ENCODE measurements at regions not wholly inside any gene's neighbourhood (a gene's known extent, or its start where the extent isn't known, plus 50 kb on each side); places are given as distances from the start of the nearest gene placed in this dataset.

DNA sequence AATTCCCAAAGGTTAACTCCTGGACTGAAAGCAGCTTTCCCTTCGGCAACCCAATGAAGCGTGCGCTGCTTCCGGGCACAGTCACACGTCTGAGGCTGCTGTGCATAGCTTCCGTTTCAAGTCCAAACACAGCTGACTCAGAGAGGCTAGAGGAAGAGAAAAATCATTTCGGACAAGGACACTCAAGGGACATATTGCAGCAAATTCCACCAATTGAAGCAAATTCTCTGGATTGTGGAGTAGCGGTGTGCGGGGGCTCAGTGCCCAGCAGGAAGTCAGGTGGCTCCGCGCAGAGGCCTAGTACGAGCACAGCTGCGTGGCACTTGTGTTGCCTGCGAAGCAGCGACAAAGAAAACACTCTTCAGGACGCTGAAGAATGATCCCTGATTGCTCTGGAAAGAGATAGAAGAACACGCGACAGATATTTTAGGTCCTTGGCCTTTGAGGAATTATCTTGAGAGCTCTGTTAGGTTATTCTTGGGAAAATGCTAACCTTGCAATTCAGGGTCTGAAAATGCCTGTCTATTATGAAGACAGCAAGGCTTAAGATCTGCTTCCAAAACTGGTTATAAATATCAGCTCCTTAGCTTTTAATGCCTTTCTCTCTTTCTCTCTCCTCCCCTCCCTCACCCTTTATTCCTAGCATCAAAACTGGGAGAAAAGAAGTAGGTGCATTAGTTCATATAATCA, 352.6 kb upstream of the DLGAP1 start:
- TF ChIP-seq, protein P1, sequence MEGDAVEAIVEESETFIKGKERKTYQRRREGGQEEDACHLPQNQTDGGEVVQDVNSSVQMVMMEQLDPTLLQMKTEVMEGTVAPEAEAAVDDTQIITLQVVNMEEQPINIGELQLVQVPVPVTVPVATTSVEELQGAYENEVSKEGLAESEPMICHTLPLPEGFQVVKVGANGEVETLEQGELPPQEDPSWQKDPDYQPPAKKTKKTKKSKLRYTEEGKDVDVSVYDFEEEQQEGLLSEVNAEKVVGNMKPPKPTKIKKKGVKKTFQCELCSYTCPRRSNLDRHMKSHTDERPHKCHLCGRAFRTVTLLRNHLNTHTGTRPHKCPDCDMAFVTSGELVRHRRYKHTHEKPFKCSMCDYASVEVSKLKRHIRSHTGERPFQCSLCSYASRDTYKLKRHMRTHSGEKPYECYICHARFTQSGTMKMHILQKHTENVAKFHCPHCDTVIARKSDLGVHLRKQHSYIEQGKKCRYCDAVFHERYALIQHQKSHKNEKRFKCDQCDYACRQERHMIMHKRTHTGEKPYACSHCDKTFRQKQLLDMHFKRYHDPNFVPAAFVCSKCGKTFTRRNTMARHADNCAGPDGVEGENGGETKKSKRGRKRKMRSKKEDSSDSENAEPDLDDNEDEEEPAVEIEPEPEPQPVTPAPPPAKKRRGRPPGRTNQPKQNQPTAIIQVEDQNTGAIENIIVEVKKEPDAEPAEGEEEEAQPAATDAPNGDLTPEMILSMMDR (conservative IDR thresholded peaks at IDR 0.05) = no peak
- DNase-seq (ENCODE audit: low read depth, low spot score) = no peak
- Mint-ChIP-seq H3K4me1 (no peaks in the 10 kb centered on the region), H3K36me3 (ENCODE audit: low read depth) (peaks cover 3% of the 10 kb centered on the region), H3K27me3 (ENCODE audit: low read depth) (no peaks in the 10 kb centered on the region), H3K9me3 (peaks cover 3% of the 10 kb centered on the region), H3K27ac (ENCODE audit: unreplicated experiment) (no peak overlapping the region), H3K4me3 (no peak overlapping the region)

DNA sequence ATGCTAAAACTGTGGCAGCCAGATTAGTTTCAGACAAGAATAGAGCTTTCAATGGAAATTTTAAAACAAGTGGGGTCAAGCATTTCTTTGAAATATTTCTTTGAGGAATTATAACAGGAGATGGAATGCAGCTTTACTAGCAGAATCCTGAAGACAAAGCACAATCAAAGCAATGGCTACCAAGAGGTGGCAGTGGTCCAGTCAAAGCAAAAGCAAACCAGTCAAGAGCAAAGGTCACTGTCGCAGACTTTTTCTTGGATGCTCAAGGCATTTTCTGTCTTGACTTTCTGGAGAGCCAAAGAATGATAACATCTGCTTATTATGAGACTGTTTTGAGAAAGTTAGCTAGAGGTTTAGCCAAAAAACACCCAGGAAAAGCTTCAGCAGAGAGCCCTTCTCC, 351.2 kb upstream of the DLGAP1 start:
- Mint-ChIP-seq H3K9me3 (peaks cover 3% of the 10 kb centered on the region), H3K4me1 (no peaks in the 10 kb centered on the region)
- TF ChIP-seq, protein P1 (conservative IDR thresholded peaks at IDR 0.05) = no peak

DNA sequence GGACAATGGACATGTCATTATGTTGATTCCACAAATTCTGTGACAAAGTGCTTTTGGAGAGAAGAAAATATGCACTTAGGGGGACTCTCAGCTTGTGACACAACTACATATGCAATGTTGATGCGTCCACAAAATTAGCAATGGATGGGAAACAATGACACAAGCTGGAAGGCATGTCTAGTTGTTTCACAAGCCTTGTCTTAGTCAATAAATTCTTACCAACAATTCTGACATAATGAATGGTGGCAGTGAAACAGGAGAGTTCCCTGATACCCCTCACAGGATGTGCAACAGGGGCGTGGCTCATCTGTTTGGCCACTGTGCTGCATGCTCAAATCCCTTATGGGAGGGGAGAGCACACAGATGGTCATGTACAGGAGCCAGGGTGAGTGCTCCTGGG, 347.2 kb upstream of the DLGAP1 start:
- no peak overlapping the region for H3K4me3 Mint-ChIP-seq
- no peak for DNase-seq (ENCODE audit: low read depth, low spot score)
- TF ChIP-seq, protein P1 (conservative IDR thresholded peaks at IDR 0.05) = no peak
- no peaks in the 10 kb centered on the region for H3K4me1 Mint-ChIP-seq
- H3K36me3 Mint-ChIP-seq (ENCODE audit: low read depth) = peaks cover 3% of the 10 kb centered on the region
- H3K27me3 Mint-ChIP-seq (ENCODE audit: low read depth) = no peaks in the 10 kb centered on the region
- peaks cover 11% of the 10 kb centered on the region for H3K9me3 Mint-ChIP-seq
- H3K27ac Mint-ChIP-seq (ENCODE audit: unreplicated experiment) = no peak overlapping the region

More for the DNA sequence above, 351.2 kb upstream of the DLGAP1 start:
- Mint-ChIP-seq H3K27ac (ENCODE audit: unreplicated experiment) (no peak overlapping the region), H3K27me3 (ENCODE audit: low read depth) (no peaks in the 10 kb centered on the region), H3K36me3 (ENCODE audit: low read depth) (peaks cover 3% of the 10 kb centered on the region), H3K4me3 (no peak overlapping the region)
- DNase-seq (ENCODE audit: low read depth, low spot score) = no peak

DNA sequence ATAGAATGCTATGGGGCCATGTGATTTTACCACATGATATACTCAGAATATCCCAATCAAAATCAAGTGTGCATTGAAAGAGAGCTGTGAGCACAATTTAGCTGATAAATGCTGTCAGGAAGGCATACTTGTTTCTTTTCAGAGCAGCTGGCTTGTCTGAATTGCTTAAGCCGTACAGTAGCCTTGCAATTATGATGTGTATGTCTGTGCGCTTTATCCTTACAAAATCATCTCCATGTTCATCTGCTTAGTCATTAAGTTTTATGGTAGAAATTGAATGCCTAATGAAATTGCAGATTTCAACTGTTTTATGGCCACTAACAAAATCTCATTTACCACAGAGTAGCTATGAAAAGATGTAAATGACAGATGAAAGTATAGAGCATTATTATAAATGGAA, 346.0 kb upstream of the DLGAP1 start:
- TF ChIP-seq, protein P1 (conservative IDR thresholded peaks at IDR 0.05) = no peak
- Mint-ChIP-seq H3K4me1 (no peaks in the 10 kb centered on the region), H3K4me3 (no peak overlapping the region), H3K27ac (ENCODE audit: unreplicated experiment) (no peak overlapping the region), H3K9me3 (peaks cover 11% of the 10 kb centered on the region), H3K27me3 (ENCODE audit: low read depth) (no peaks in the 10 kb centered on the region), H3K36me3 (ENCODE audit: low read depth) (peaks cover 3% of the 10 kb centered on the region)
- no peak for DNase-seq (ENCODE audit: low read depth, low spot score)

DNA sequence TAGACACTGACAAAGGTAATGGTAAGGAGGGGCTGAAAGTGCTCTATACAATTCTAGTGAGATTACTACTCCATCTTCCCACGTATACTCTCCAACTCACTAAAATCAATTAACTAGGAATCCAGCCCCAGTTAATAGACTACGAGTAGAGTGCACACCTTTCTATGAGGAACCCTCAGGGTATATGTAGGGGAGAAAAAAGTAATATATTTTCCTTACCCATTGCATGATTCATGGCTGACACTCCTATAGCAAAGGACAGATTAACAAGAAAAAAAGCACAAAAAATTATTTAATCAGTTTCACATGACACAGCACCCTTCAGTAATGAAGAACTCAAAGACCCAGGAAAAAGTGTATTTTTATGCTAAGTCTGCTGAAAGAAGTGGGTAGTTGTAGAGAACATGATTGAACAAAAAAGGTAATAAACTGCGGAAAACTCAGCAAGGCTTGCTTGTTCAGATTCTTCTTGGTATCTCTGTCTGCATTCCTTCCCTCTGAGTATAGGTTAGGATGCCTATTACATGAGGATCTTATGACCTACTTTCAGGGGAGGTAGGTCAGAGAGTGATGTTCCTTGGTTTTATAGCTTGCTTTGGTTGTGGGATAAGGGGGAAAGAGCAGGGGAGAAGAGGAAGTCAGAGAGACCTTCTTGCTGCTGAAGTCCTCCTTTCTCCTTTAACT, 342.0 kb upstream of the DLGAP1 start:
- Mint-ChIP-seq H3K4me3 (no peak overlapping the region), H3K27ac (ENCODE audit: unreplicated experiment) (no peak overlapping the region), H3K27me3 (ENCODE audit: low read depth) (no peaks in the 10 kb centered on the region), H3K4me1 (no peaks in the 10 kb centered on the region), H3K36me3 (ENCODE audit: low read depth) (no peaks in the 10 kb centered on the region), H3K9me3 (peaks cover 14% of the 10 kb centered on the region)
- no peak for DNase-seq (ENCODE audit: low read depth, low spot score)
- TF ChIP-seq, protein P1 (conservative IDR thresholded peaks at IDR 0.05) = no peak
